Aorta (tissue), 5 donors: ENCODE measurements at regions not wholly inside any gene's neighbourhood (a gene's known extent, or its start where the extent isn't known, plus 50 kb on each side); places are given as distances from the start of the nearest gene placed in this dataset.

Experiments
- ATAC-seq: fragments of 200-7000 bp; cut with Tn5 transposase; one replicate; pipeline ENCODE4 v1.9.1; 2022; ENCODE audit warnings: moderate library complexity; ENCODE audit not compliant: low FRiP score
- DNase-seq, 2 donors: peaks; one replicate each; pipeline ENCODE4 v3.0.0-alpha.2; 2020
- H3K27ac ChIP-seq, 2 donors: one replicate each; pipeline ENCODE4 v1.5.1; 2013; ENCODE audit warnings: low read length in 2 of 2, mild to moderate bottlenecking in 2 of 2, moderate library complexity in 2 of 2, control low read depth in 1 of 2, inconsistent platforms in 1 of 2, low read depth in 1 of 2
- H3K27me3 ChIP-seq, 2 donors: one replicate each; pipeline ENCODE4 v1.6.1; 2013; ENCODE audit warnings: control low read depth in 1 of 2, low read length in 1 of 2, mild to moderate bottlenecking in 1 of 2, moderate library complexity in 1 of 2; ENCODE audit not compliant: insufficient read depth in 2 of 2, control insufficient read depth in 1 of 2
- H3K36me3 ChIP-seq, 2 donors: one replicate each; pipeline ENCODE4 v1.6.1; 2013; ENCODE audit warnings: control low read depth in 1 of 2, low read length in 1 of 2, mild to moderate bottlenecking in 1 of 2; ENCODE audit not compliant: insufficient read depth in 2 of 2, control insufficient read depth in 1 of 2
- H3K4me1 ChIP-seq, 2 donors: one replicate each; pipeline ENCODE4 v1.6.1; 2013; ENCODE audit warnings: low read length in 2 of 2, control low read depth in 1 of 2, mild to moderate bottlenecking in 1 of 2, moderate library complexity in 1 of 2; ENCODE audit not compliant: insufficient read depth in 2 of 2, control insufficient read depth in 1 of 2
- H3K4me3 ChIP-seq, 2 donors: one replicate each; pipeline ENCODE4 v1.5.1; 2013; ENCODE audit warnings: low read length in 2 of 2, control low read depth in 1 of 2, mild to moderate bottlenecking in 1 of 2
- H3K9me3 ChIP-seq: one replicate; pipeline ENCODE4 v1.6.1; 2013; ENCODE audit warnings: mild to moderate bottlenecking, low read length; ENCODE audit not compliant: control insufficient read depth
- WGBS, 2 donors: extraction: QIAGEN DNeasy Blood & Tissue Kit; methylation state at CpG; one replicate each; pipeline ENCODE4 v1.1.7; 2013; 5-methylcytosine and 5-hydroxymethylcytosine counted together
- intact Hi-C, 2 donors: fragments of 100-400 bp; cut with DNase I; formaldehyde crosslinking; loops; one replicate each; pipeline versions ENCODE4 v1.14.2 to v1.15.0; 2022
- donor health status: healthy with polysubstance abuse.
- donor health status: Bipolar disorder and iron deficiency.
- donor health status: DM: no; HTN: no; CAD: no.
- donor health status: DM: no; HTN: no; CAD: no.
- donor health status: DM: yes; HTN: yes; CAD: no.

DNA sequence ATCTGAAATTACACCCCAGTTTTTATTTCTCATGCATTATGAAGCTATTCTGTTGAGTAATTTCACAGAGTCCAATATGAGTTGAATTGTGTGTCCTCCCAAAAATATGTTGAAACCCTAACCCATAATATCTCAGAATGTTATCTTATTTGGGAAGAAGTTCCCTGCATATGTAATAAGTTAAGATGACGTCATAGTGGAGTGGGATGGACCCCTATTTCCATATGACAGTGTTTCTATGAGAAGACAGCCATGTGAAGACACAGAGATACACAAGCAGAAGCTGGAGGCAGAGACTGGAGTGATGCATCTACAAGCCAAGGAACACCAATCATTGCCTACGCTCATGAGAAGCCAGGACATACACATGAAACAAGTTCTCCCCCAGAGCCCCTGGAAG, 81.3 kb downstream of the RFPL4B start:
- intact Hi-C loops, result no loop called here
- ATAC-seq (no peak), DNase-seq (no peak)
- Histone ChIP-seq H3K27me3 (no peaks in the 10 kb centered on the region), H3K4me1 (peaks cover 0 to 4% of the 10 kb centered on the region in 2 donors), H3K36me3 (no peaks in the 10 kb centered on the region), H3K9me3 (no peaks in the 10 kb centered on the region), H3K27ac (no peak overlapping the region), H3K4me3 (no peak overlapping the region)
- WGBS, 2 donors, result 71 to 84% methylated on average over 2 of the region's 2 CpGs

DNA sequence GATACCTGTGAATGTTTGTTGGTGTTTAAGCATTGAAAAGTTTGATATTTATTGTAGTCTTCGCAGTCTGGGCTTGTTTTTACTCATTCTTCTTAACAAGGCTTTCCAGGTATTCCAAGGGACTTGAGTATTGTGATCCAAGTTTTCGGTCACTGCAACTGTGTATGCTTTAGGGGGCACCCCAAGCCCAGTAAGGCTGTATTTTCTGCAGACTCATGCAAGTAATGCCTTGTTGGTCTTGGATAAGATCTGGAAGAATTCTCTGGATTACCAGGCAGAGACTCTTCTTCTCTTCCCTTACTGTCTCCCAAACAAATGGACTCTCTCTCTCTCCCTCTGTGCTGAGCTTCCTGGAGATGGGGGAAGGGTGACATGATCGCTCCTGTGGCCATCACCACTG, 82.1 kb downstream of the RFPL4B start:
- ATAC-seq (no peak), DNase-seq (no peak)
- H3K27ac ChIP-seq, result no peak overlapping the region
- WGBS, 2 donors, result 69 to 71% methylated on average over 3 of the region's 3 CpGs
- no peak overlapping the region for H3K4me3 ChIP-seq
- intact Hi-C loops, result no loop called here
- H3K36me3 ChIP-seq, result no peaks in the 10 kb centered on the region
- peaks cover 0 to 4% of the 10 kb centered on the region in 2 donors for H3K4me1 ChIP-seq
- H3K9me3 ChIP-seq, result no peaks in the 10 kb centered on the region
- no peaks in the 10 kb centered on the region for H3K27me3 ChIP-seq

DNA sequence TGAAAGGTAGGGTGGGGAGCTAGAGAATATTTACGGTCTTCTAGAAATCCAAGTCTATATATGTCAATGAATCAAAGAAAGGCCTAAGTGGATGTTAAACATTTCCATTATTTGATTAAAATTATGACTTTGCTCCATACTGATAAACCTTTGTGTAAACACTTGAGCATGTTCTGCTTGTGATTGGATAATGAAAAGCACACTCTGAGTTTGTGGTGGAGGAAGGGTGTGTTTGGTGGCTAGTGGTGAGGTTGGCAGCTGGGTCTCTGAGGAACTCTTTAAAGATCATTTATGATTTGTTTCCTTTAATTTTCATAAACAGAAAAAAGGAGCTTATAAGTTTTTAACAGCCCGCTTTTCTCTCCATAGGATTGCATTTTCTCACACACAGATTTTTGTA, 84.7 kb downstream of the RFPL4B start:
- H3K4me3 ChIP-seq, result no peak overlapping the region
- no peak for ATAC-seq
- intact Hi-C loops, result no loop called here
- no peaks in the 10 kb centered on the region for H3K36me3 ChIP-seq
- H3K9me3 ChIP-seq, result no peaks in the 10 kb centered on the region
- H3K4me1 ChIP-seq, result peaks cover 0 to 4% of the 10 kb centered on the region in 2 donors
- no peak for DNase-seq
- 97 to 98% methylated on average over 2 of the region's 2 CpGs for WGBS, 2 donors
- H3K27ac ChIP-seq, result no peak overlapping the region
- no peaks in the 10 kb centered on the region for H3K27me3 ChIP-seq

DNA sequence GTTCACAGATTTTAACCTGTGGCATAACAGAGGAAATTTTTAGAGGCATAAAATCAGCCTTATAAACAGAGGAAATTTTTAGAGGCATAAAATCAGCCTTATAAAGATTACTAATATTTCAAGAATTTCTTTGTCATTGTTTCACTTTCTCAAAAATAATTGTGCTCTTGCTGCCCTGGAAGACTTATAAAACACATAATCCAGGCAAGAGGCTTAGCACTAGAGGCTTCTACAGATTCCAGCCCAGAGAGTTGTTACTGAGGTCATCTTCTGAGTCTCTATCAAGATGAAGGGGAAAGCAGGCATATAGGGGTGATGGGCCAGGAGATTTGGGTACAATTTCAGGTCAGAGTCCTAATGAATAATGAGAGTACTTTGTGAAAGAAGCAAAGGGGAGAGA, 85.7 kb downstream of the RFPL4B start:
- H3K27ac ChIP-seq, result no peak overlapping the region
- H3K4me1 ChIP-seq, result peaks cover 0 to 4% of the 10 kb centered on the region in 2 donors
- ATAC-seq, result no peak
- DNase-seq, result no peak
- intact Hi-C loops, result no loop called here
- no peaks in the 10 kb centered on the region for H3K9me3 ChIP-seq
- no peak overlapping the region for H3K4me3 ChIP-seq
- H3K36me3 ChIP-seq, result no peaks in the 10 kb centered on the region
- no peaks in the 10 kb centered on the region for H3K27me3 ChIP-seq

DNA sequence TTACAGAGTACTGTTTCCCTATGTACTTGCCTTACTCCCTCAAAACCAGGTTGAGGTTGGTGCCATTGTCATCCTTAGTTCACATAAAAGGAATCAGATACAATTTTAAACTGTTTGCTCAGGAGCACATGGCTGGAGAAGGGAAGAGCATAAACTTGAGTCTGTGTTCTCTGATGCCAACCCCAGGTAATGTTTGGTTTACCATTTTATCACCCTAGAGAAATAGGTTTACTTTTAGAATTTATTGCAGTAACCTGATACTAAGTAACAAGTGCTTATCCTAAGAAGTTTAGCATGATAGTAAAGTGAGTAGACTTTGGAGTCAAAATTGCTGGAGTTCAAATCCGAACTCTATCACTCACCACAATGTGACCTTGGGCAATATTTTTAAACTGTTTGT, 86.3 kb downstream of the RFPL4B start:
- Histone ChIP-seq H3K27me3 (no peaks in the 10 kb centered on the region), H3K4me1 (peaks cover 0 to 4% of the 10 kb centered on the region in 2 donors), H3K4me3 (no peak overlapping the region), H3K9me3 (no peaks in the 10 kb centered on the region), H3K36me3 (no peaks in the 10 kb centered on the region), H3K27ac (no peak overlapping the region)
- WGBS, 2 donors, result 89 to 94% methylated on average over 1 of the region's 1 CpG
- ATAC-seq, result no peak
- intact Hi-C loops, result no loop called here
- no peak for DNase-seq

DNA sequence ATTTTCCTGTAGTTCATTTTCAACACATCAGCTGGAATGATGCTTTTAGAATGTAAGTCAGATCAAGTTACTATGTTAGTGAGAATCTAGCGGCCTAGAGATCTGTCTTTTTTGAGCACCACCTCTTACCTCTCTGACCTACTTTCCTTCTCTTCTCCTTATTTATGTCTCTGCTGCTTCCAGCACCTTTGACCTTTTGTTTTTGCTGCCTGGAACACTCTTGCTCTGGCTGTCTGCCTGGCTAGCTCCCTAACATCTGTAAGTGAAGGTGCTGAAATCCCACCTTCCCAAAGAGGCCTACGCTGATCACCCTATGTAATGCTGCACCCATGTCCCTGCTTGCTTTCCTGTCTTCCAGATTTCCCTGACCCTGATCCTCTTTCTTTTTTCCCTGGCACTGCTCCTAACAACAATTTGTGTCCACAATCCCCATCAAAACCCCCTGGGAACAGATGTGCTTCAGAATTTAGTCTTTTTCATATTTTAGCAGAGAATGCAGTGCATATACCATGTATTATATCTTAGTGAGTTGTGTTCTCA, 87.8 kb downstream of the RFPL4B start:
- no peak for ATAC-seq
- DNase-seq, result no peak
- Histone ChIP-seq H3K27me3 (no peaks in the 10 kb centered on the region), H3K9me3 (no peaks in the 10 kb centered on the region), H3K36me3 (no peaks in the 10 kb centered on the region), H3K4me3 (no peak overlapping the region), H3K4me1 (peaks cover 0 to 4% of the 10 kb centered on the region in 2 donors), H3K27ac (no peak overlapping the region)
- intact Hi-C loops, result no loop called here
- WGBS, 2 donors, result 98% methylated on average over 2 of the region's 2 CpGs

DNA sequence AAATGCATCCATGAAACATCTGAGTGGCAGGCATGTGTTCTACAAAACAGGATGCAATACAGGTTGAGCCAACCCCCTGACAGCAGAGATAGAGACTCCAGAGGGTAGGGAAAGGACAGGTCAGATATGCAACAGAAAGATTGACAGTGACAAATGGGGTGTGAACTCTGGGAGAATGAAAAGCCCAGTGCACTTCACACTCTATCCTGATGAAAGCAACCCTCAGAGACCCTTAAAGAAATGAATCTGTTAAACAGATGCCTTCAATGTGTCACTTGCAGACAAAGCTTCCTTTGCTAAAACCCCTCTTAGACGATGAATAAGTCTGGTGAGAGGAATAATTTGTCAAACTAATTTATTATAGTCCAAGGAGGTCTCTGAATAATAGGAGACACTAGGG, 89.9 kb downstream of the RFPL4B start:
- Histone ChIP-seq H3K9me3 (no peaks in the 10 kb centered on the region), H3K4me1 (peaks cover 0 to 4% of the 10 kb centered on the region in 2 donors), H3K4me3 (no peak overlapping the region), H3K36me3 (no peaks in the 10 kb centered on the region), H3K27me3 (no peaks in the 10 kb centered on the region), H3K27ac (no peak overlapping the region)
- intact Hi-C loops, result no loop called here
- DNase-seq (no peak), ATAC-seq (no peak)
- 74 to 76% methylated on average over 1 of the region's 1 CpG for WGBS, 2 donors

DNA sequence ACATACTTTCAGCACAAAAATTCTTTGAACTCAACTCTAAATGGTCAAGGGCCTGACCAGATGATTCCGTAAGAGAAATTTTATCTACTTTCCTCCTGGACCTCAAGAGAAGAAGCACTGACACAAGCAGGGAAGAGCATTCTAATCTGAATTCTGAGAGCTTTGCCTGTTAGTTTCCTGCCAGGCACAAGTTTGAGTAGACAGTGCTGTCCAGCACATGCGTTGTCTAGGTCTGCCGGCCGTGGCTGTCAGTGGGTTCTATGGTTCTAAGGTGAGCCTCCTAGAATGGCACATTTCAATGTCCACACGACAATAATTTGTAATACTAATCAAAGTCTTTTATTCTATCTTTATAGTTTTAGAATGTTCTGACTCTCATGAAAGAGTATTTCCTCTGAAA, 91.9 kb downstream of the RFPL4B start:
- Histone ChIP-seq H3K36me3 (no peaks in the 10 kb centered on the region), H3K4me1 (no peaks in the 10 kb centered on the region), H3K27me3 (no peaks in the 10 kb centered on the region), H3K27ac (no peak overlapping the region), H3K9me3 (no peaks in the 10 kb centered on the region), H3K4me3 (no peak overlapping the region)
- intact Hi-C loops, result no loop called here
- WGBS, 2 donors, result 26 to 44% methylated on average over 5 of the region's 5 CpGs
- ATAC-seq (no peak), DNase-seq (no peak)

DNA sequence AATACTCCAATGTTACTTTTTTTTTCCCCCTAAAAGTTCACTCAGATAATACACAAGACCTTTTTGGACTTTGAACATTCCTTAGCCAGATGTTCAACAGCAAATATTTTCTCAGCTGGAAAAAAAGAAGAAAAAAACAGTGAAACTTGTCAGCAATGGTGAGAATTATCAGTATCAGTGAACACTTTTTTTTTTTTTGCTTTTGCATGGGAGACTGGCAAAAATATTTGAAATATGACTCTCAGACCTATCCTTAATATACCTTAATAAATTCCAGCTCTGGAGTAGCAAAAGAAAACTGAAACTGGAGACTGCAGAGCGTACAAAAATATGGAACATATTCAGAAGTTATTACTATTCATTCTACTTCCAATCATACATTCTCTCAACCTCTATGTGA, 92.3 kb downstream of the RFPL4B start:
- Histone ChIP-seq H3K27ac (no peak overlapping the region), H3K36me3 (no peaks in the 10 kb centered on the region), H3K9me3 (no peaks in the 10 kb centered on the region), H3K4me1 (no peaks in the 10 kb centered on the region), H3K27me3 (no peaks in the 10 kb centered on the region), H3K4me3 (no peak overlapping the region)
- intact Hi-C loops, result no loop called here
- ATAC-seq, result no peak
- no peak for DNase-seq
- WGBS, 2 donors, result 50 to 54% methylated on average over 1 of the region's 1 CpG
